GM12892 (cell line): ENCODE measurements at regions not wholly inside any gene's neighbourhood (a gene's known extent, or its start where the extent isn't known, plus 50 kb on each side); places are given as distances from the start of the nearest gene placed in this dataset.
"Not testable (repeated sequence)": the region's sequence is repeated elsewhere in the genome, so short reads cannot be mapped to it uniquely, and the experiment has no call there.

ENCODE experiments used
- DNase-seq: peaks from one replicate; pipeline ENCODE4 v3.0.0; 2011; ENCODE audit not compliant: insufficient read length
- FAIRE-seq: peaks from 2 replicates; lab custom pipeline; 2011; peaks lifted over from hg19 to GRCh38; lab: Jason Lieb, UNC
- POLR2A ChIP-seq: IDR thresholded peaks from 2 replicates; pipeline ENCODE4 v1.6.1; 2011; ENCODE audit warnings: low read depth, low read length, control low read depth
- POLR2AphosphoS5 ChIP-seq: IDR thresholded peaks from 2 replicates; pipeline ENCODE4 v1.6.1; 2011; ENCODE audit warnings: low read depth, low read length, control low read depth
- TAF1 ChIP-seq: IDR thresholded peaks from 2 replicates; pipeline ENCODE4 v1.6.1; 2011; ENCODE audit warnings: low read depth, mild to moderate bottlenecking, control low read depth, low read length, borderline replicate concordance

DNA sequence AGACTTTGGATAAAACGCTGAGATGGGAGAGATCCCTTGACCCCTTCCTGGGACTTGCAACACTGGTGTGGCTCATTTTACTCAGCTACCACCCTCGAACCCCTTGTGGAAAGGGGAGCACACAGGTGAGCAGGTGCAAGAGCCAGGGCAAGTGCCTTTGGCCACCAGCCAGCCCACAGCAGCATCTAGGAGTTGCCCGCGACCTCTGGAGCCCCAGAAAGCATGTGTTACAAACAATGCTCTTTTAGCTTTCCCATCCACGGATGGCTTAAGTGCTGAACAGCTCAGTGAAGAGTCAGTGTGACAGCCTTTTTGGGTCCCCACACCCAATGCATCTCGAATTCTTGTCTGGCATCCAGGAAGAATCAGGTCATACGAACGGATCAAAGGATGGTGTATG, 197.8 kb downstream of the MEMO1 start:
- FAIRE-seq, result no peak
- TF ChIP-seq POLR2A (no peak), POLR2AphosphoS5 (no peak), TAF1 (no peak)
- no peak for DNase-seq

DNA sequence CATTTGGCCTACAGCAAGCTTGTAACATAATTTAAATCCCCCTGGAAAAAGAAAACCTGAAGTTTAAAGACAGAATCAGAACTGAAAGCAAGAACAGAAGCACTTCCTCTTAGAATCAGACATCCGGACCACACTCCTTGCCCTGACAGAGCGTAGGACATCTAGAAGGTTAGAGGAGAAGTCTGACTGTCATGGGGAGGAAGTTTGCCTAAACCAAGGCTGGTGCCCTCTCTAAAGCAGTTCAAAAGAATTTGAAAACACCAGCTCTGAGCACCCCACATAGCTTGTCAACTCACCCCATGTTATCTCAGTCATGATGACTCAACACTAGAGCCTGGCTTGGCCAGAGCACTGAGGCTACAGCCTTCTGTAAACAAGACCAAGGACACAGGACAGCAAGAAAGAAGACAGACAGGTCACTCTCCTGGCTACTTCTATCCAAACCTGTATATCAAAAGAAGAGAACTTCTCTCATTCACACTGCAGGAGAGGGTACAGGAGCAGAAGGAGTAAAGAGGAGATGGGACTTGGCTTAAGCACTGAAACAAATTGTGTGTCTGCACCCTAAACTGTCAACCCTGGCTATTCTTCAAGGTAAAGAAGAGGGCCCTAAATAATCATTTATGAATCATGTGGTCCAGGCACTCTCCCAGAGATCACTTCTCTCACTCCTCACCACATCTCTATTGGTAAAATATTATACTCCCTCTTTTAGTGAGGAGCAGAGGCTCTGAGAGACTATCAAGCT, 198.6 kb downstream of the MEMO1 start:
- peak; percentile 90 for FAIRE-seq
- peak; percentile 29 for DNase-seq
- TF ChIP-seq POLR2A, result no peak
- no peak for TF ChIP-seq POLR2AphosphoS5
- no peak for TF ChIP-seq TAF1

DNA sequence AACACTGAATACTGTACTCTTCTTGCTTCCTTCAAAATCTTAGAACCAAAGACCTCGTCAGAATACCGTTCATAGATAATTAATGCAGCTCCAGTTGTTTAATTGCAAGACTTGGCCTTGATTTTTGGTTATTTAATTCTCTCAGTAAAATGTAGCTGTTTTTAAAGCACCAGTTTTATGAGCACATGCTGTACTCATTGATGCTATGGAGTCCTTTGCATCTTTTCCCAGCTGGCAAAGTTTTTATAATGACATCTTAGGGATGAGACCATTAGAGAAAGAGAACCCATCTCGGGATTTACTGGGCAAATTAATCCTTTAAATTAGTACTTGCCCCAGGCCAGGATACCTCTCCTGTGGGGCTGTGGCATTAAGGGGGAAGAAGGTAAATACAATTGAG, 199.3 kb downstream of the MEMO1 start:
- TF ChIP-seq POLR2A (no peak), TAF1 (no peak), POLR2AphosphoS5 (no peak)
- DNase-seq (no peak), FAIRE-seq (peak; percentile 17)

DNA sequence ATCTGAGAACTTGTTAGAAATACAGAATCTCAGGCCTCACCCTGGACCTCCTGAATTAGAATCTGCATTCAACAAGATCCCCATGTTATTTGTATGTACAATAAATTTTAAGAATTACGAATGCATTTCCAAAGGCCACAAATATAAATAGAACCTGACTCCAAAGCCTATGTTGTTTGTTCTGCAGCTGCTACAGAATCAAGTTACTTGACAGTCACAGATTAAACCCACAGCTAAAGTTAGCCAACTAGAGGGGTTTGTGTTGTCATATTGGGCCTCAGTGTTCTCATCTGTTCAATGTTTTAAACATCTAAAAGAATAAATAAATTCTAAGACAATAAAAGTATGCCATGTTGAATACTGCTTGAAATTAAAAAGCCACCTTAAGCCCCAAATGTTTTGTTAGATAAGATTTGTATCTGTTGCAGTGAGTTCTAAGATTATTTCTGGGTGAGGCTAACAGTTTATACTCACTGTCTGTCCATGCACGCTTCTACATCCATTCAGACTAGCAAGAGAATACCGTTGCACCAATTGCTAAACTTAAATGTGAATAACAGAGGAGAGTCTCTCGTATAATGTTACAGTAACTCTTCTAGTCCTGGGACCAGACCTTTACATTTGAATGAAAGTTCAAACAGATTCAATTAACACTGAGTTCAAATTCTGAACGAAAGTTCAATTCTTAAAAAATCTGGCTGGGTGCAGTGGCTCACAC, 200.4 kb downstream of the MEMO1 start:
- TF ChIP-seq POLR2AphosphoS5 (no peak), POLR2A (no peak), TAF1 (no peak)
- FAIRE-seq (no peak), DNase-seq (no peak)

DNA sequence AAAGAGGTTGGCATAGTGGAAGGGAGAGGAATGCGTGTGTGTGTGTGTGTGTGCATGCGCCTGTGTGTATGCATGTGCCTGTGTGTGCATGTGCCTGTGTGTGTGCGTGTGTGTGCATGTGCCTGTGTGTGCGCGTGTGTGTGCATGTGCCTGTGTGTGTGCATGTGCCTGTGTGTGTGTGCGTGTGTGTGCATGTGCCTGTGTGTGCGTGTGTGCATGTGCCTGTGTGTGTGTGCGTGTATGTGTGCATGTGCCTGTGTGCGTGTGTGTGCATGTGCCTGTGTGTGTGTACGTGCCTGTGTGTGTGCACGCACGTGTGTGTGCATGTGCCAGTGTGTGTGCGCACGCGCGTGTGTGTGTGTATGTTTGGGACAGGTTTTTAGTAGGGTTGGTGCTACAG, 205.1 kb downstream of the MEMO1 start:
- FAIRE-seq (no peak), DNase-seq (no peak)
- TF ChIP-seq POLR2AphosphoS5 (no peak), TAF1 (no peak), POLR2A (no peak)

DNA sequence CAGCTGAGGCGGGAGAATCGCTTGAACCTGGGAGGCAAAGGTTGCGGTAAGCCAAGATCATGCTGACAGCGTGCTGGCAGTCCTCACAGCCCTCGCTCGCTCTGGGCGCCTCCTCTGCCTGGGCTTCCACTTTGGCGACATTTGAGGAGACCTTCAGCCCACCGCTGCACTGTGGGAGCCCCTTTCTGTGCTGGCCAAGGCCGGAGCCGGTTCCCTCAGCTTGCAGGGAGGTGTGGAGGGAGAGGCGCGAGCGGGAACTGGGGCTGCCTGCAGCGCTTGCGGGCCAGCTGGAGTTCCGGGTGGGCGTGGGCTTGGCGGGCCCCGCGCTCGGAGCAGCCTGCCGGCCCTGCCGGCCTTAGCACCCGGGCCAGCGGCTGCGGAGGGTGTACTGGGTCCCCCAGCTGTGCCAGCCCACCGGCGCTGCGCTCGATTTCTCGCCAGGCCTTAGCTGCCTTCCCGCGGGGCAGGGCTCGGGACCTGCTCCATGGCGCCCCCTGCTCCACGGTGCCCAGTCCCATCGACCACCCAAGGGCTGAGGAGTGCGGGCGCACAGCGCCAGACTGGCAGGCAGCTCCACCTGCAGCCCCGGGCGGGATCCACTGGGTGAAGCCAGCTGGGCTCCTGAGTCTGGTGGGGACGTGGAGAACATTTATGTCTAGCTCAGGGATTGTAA, 207.2 kb downstream of the MEMO1 start:
- FAIRE-seq, DNase-seq: not testable (repeated sequence)

DNA sequence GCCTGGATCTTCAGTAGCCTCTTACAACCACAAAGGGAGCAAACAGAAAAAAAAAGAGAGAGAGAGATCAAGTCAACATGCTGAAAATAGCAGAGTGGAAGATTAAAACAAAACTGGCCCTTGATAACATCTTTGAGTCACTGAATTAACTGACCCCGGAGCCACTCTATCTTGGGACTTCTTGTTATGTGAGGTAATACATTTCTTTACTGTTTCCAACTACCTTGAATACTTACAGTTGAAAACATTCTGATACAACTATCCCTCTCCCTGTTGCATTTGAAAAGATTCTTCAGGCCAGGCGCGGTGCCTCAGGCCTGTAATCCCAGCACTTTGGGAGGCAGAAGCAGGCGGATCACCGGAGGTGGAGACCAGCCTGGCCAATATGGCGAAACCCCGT, 208.1 kb downstream of the MEMO1 start:
- DNase-seq (no peak), FAIRE-seq (no peak)
- TF ChIP-seq POLR2AphosphoS5 (no peak), TAF1 (no peak), POLR2A (no peak)

DNA sequence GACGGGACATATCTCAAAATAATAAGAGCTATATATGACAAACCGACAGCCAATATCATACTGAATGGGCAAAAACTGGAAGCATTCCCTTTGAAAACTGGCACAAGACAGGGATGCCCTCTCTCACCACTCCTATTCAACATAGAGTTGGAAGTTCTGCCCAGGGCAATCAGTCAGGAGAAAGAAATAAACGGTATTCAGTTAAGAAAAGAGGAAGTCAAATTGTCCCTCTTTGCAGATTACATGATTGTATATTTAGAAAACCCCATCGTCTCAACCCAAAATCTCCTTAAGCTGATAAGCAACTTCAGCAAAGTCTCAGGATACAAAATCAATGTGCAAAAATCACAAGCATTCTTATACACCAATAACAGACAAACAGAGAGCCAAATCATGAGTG, 211.5 kb downstream of the MEMO1 start:
- not testable (repeated sequence) for DNase-seq, FAIRE-seq

DNA sequence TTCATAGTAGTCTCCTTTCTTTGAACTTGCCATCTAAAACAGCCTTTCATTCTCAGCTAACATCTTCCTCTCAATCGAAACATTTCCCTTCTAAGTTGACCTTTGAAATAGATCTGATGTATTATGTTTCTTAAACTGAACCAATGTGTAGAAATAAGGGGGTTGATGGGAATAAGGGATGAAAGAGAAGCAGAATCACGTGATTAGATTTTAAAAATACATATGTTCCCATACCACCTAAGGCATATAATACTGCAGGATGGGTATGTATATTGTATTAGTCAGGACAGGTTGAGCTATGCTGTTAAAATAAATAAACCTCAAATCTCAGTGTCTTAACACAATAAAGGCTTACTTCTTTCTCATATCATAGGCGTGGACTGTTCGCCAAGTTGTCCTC, 207.5 kb upstream of the SRD5A2 start:
- FAIRE-seq (no peak), DNase-seq (no peak)
- no peak for TF ChIP-seq TAF1
- TF ChIP-seq POLR2A, result no peak
- no peak for TF ChIP-seq POLR2AphosphoS5

DNA sequence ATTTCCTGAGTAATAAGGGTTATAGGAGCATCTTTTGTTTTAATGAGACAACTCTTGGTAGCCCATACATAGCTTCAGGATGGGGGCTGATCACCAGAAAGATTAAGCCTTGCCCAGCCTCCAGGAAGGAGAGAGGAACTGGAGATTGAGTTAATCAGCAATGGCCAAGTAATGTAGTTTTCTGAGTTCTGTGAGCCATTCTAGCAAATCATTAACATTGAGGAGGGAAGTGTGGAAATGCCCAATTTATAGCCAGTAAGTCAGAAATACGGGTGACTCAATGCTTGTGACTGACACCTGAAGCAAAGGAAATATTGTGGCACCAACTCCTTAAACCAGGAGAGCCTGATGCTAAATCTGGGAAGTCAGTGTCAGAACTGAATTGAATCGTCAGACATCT, 205.1 kb upstream of the SRD5A2 start:
- TF ChIP-seq TAF1 (no peak), POLR2A (no peak), POLR2AphosphoS5 (no peak)
- FAIRE-seq, result no peak

DNA sequence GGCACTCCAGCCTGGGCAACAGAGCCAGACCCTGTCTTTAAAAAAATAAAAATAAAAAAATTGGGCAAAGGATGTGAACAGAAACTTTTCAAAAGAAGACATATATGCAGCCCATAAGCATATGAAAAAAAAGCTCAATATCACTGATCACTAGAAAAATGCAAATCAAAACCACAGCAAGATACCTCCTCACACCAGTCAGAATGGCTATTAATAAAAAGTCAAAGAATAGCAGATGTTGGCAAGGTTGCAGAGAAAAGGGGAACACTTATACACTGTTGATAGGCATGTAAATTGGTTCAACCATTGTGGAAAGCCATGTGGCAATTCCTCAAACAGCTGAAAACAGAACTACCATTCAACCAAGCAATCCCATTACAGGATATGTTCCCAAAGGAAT, 204.1 kb upstream of the SRD5A2 start:
- no peak for DNase-seq
- no peak for FAIRE-seq
- TF ChIP-seq POLR2A (no peak), TAF1 (no peak), POLR2AphosphoS5 (no peak)

More for the DNA sequence above, 205.1 kb upstream of the SRD5A2 start:
- no peak for DNase-seq

DNA sequence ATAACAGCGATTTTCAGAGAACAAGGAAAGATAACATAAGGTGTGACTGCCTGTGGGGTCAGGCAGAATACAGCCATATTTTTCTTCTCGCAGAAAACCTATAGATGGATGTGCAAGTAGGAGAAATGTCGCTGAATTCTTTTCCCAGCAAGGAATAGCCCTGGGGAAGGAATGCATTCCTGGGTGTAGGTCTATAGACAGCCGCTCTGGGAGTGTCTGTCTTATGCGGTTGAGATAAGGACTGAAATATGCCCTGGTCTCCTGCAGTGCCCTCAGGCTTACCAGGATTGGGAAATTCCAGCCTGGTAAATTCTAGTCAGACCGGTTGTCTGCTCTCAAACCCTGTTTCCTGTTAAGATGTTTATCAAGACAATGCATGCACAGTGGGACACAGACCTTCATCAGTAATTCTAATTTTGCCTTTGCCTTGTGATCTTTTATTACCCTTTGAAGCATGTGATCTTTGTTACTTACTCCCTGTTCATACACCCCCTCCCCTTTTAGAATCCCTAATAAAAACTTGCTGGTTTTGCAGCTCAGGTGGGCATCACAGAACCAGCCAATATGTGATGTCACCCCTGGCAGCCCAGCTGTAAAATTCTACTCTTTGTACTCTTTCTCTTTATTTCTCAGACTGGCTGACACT, 202.8 kb upstream of the SRD5A2 start:
- FAIRE-seq, DNase-seq: not testable (repeated sequence)
